ENCODE measurements at regions not wholly inside any gene's neighbourhood (a gene's known extent, or its start where the extent isn't known, plus 50 kb on each side); places are given as distances from the start of the nearest gene placed in this dataset.
A peak's percentile ranks its signal among the peaks of the same experiment; 100 is the strongest.

DNA sequence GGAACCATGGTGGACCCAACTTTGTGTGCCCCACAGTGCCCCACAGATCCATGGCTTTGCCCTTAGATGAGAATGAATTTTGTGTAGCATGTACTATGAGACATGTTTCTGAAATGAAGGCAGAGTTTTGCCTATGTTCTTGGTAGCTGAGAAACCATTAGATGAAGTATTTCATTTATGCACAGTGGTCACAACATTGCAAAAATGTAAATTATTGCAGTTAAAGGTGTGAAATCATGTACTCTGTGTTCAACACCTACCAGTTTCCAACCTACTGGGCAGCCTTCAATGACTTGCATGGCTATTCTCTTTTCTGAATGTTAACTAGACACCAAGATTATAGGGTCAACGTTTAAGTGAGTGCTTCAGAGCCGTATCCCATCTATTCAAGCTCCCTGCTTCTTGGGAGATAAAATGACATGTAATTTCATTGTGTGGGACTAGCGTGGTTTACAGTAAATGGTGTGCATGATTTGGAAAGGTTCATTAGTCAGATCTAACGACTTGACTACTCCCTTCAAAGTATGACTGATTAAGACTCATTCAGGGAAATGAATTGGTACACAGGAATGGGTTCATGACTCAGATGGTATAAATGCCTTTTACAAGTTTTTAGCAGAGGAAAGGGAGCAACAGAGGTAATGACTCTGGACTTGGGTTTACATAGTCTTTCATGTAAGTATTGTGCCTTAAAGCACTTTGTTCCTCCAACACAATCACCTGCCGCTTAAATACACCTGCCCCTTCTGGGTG lies 106.1 kb upstream of the AKIRIN2 start:
- ATAC-seq (ENCODE audit: low read depth) (no peak), DNase-seq (ENCODE audit: low spot score in 2 of 2) (no peak)
- Mint-ChIP-seq H3K9me3 (no peaks in the 10 kb centered on the region), H3K27me3 (peaks cover 4% of the 10 kb centered on the region), H3K4me1 (peaks cover 15% of the 10 kb centered on the region), H3K4me3 (no peak overlapping the region), H3K36me3 (no peaks in the 10 kb centered on the region), H3K27ac (no peak overlapping the region)

DNA sequence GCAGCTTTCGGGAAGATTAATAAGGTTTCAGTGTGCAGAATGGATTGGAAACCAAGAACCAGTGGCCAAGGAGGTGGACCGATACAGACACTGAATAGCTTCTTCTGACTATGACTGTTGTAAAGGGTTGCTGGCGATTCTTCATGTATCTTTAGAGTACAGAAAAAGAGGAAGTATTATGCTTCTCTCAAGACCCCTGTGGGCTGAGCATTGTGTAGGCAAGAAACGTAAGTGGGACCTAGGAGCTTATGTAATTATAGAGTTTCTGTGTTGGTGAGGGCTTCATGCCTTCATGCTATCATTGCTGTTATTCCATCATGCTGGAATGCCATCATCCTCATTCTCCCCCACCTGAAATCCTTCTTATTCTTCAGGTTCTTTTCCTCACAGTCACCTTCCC lies 105.4 kb upstream of the AKIRIN2 start:
- H3K27me3 Mint-ChIP-seq = peaks cover 4% of the 10 kb centered on the region
- DNase-seq (ENCODE audit: low spot score in 2 of 2) = no peak
- peak; percentile 86 for ATAC-seq (ENCODE audit: low read depth)
- no peak overlapping the region for H3K4me3 Mint-ChIP-seq
- no peaks in the 10 kb centered on the region for H3K9me3 Mint-ChIP-seq
- peaks cover 15% of the 10 kb centered on the region for H3K4me1 Mint-ChIP-seq
- H3K36me3 Mint-ChIP-seq = no peaks in the 10 kb centered on the region
- no peak overlapping the region for H3K27ac Mint-ChIP-seq

DNA sequence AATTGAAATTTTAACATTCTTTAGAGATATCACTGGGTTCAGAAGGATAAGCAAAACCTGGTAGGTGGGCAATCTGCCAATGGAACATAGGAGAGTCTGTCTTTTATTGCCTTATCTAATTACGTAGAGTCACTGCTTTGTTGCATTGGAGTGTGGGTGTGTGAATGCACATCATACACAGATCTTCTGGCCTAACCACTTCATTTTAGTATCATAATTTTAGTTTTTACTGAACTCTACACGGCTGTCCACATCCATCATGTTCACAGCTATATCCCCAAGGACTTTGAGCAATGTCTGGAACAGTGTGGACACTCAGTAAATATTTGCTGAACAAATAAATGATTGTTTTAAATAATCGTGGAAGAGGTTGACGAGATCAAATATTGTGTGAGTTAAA lies 104.6 kb upstream of the AKIRIN2 start:
- Mint-ChIP-seq H3K4me3 (no peak overlapping the region), H3K36me3 (no peaks in the 10 kb centered on the region), H3K4me1 (peaks cover 18% of the 10 kb centered on the region), H3K27ac (no peak overlapping the region), H3K27me3 (no peaks in the 10 kb centered on the region), H3K9me3 (no peaks in the 10 kb centered on the region)
- no peak for ATAC-seq (ENCODE audit: low read depth)
- no peak for DNase-seq (ENCODE audit: low spot score in 2 of 2)

DNA sequence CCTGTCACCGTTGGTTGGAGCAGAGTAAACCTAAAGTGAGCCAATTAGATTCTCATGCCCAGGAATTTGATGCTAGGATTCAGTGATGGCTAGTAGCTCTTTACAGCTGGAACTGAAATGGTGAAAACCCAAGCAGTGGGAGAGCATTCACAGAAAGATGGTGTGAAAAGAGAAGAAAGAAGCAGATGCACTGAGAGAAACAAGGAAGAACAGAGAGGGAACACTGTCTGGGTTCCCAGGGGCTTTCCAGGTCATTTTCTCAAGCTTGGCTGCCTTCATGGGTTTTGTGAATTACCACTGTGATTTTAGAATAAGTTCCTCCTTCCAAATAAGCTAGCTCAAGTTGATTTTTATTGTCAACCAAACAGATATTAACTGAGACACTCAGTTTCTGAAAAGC lies 104.1 kb upstream of the AKIRIN2 start:
- Mint-ChIP-seq H3K4me1 (peaks cover 20% of the 10 kb centered on the region), H3K27ac (no peak overlapping the region), H3K36me3 (no peaks in the 10 kb centered on the region), H3K9me3 (no peaks in the 10 kb centered on the region), H3K4me3 (no peak overlapping the region), H3K27me3 (no peaks in the 10 kb centered on the region)
- no peak for ATAC-seq (ENCODE audit: low read depth)
- DNase-seq (ENCODE audit: low spot score in 2 of 2) = no peak

DNA sequence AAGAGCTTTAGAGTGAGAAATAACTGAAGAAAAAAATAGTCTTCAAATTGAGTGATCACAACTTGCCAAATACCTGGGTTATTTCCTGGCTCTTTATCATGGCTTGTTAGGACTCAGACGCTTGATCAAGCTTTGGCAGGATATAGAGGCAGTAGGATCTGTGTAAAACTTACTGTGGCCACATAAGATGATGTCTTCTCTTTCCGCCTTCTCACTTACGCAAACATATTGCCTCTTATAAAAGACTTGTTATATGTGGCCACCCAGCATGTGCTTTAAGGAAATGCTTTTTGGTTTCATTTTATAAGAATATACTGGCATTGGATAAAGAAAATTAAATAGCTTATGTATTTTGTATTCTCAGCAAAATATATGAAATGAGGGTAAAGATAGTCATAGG lies 101.8 kb upstream of the AKIRIN2 start:
- ATAC-seq (ENCODE audit: low read depth) (no peak), DNase-seq (ENCODE audit: low spot score in 2 of 2) (no peak)
- Mint-ChIP-seq H3K27ac (no peak overlapping the region), H3K27me3 (no peaks in the 10 kb centered on the region), H3K4me1 (peaks cover 25% of the 10 kb centered on the region), H3K36me3 (no peaks in the 10 kb centered on the region), H3K4me3 (no peak overlapping the region), H3K9me3 (no peaks in the 10 kb centered on the region)

DNA sequence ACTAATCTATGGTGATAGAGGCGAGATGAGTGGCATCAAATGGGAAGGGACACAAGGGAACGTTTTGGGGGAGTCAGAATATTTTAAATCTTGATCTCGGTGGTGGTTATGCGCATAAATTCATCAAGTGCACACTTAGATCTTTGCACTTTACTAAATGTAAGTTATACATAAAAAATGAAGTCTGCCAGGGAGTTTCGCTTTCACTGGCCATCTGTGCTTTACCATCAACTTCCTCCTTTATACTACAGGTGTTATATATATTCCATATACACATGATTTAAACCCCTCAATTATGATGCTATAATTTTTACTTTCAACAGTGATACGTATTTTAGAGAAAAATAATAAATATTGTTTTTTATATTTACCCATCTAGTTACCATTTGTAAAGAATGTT lies 97.6 kb upstream of the AKIRIN2 start:
- DNase-seq (ENCODE audit: low spot score in 2 of 2) (peak in 1 of 2 donors; percentile 19), ATAC-seq (ENCODE audit: low read depth) (peak; percentile 74)
- no peak overlapping the region for H3K27ac Mint-ChIP-seq
- no peaks in the 10 kb centered on the region for H3K9me3 Mint-ChIP-seq
- H3K4me3 Mint-ChIP-seq = peak overlapping the region; percentile 11
- no peaks in the 10 kb centered on the region for H3K27me3 Mint-ChIP-seq
- H3K4me1 Mint-ChIP-seq = peaks cover 30% of the 10 kb centered on the region
- H3K36me3 Mint-ChIP-seq = no peaks in the 10 kb centered on the region

DNA sequence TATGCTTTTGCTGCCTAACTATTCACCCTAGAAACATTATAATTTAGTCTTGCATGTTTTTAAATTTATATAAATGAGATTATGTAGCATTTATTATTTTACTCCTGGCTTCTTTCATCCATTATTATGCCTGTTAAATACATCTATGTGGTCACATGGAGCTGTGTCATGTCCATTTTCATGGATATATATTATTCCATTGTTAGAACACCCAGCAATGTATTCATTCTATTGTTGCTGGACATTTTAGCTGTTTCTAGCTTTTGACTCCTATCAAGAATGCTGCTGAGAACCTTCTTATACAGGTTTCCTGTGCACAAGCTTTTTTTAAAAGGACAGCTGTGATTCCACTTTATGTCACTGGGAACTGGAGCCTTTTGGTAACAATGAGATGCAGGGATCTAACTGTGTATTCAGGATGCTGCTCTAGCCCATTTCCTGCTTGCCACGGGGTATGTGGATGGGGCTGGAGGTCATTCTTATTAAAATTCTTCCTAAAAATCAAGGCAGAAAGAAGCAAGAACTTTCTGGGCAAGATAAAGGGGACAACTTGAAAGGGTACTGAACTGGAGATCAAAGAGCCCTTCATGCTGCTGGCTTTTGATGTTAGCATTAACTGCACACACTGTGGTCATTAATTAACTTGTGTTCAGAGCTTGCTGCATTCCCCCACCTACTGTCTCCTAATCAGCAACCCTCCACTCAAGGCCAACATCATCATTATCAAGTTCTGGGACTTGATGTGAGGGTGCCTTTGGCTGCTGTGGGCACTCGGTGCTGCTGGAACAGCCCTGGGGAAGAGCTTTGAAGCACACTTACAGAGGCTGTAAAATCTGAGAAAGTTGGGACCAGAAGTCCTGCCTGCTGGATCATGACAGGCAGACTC lies 96.6 kb upstream of the AKIRIN2 start:
- Mint-ChIP-seq H3K9me3 (no peaks in the 10 kb centered on the region), H3K36me3 (no peaks in the 10 kb centered on the region), H3K4me1 (peaks cover 30% of the 10 kb centered on the region), H3K4me3 (no peak overlapping the region), H3K27ac (no peak overlapping the region), H3K27me3 (no peaks in the 10 kb centered on the region)
- ATAC-seq (ENCODE audit: low read depth) = no peak
- DNase-seq (ENCODE audit: low spot score in 2 of 2) = no peak

DNA sequence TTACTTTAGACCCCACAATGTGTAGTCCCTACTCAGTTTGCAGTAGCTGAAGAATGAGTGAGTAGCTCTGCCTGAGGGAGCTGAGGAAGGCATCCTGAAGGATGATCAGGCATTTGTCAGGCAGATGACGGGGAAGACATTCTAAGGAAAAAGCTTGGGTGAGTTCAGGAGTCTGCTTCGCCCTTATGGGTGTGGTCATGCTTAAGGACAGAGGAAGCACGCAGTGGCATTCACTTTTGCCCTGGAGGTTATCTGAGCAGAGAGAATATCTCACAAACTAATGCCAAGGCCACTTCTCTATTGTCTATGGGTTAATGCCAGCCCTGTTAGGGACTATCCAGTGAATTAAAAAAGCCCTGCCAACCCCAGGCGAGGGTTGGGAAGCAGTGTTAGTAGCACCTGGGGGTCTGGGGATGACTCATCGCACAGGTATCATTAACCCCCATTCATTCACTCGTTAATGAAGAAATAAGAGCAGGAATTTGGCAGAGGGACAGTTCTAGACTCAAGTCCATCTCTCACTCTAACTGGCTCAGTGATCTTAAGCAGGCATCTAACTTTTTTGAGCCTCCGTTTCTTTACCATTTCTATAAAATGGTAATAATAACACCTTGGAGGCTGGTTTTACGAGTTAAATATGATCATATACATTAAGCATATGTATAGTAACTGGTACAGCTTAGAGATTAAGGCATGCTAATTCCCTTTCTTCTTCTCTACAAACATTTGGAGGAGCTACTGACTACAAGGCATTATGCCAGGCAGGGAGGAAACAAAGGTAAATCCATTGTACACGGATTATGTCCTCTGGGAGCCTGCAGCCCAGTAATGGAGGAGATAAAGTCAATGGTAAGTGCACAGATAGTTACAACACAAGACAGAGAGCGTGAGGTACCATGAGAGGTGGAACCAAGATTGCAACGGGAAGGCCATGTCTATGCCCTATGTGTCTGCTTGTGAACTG lies 93.2 kb upstream of the AKIRIN2 start:
- peak overlapping the region; percentile 39 for H3K4me3 Mint-ChIP-seq
- H3K9me3 Mint-ChIP-seq = no peaks in the 10 kb centered on the region
- ATAC-seq (ENCODE audit: low read depth) = no peak
- no peak for DNase-seq (ENCODE audit: low spot score in 2 of 2)
- H3K27me3 Mint-ChIP-seq = no peaks in the 10 kb centered on the region
- H3K4me1 Mint-ChIP-seq = peaks cover 29% of the 10 kb centered on the region
- H3K27ac Mint-ChIP-seq = no peak overlapping the region
- H3K36me3 Mint-ChIP-seq = no peaks in the 10 kb centered on the region

DNA sequence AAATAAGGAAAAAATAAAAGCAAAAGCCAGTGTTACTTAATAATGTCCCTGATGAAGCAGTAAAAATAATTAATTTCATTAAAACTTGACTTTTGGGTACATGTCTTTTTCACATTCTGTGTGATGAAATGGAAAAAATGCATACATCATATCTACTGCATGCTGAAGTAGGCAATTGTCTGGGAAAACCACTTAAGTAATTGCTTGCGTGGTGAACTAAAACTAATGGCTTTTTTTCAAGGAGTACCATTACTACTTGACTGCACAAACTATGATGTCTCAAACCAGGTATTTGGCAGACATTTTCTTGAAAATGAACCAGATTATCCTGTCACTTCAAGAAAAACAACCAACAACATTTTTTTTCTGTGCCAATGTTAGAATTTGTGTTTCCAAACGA lies 91.3 kb upstream of the AKIRIN2 start:
- no peaks in the 10 kb centered on the region for H3K9me3 Mint-ChIP-seq
- ATAC-seq (ENCODE audit: low read depth) (no peak), DNase-seq (ENCODE audit: low spot score in 2 of 2) (no peak)
- no peak overlapping the region for H3K27ac Mint-ChIP-seq
- H3K4me3 Mint-ChIP-seq = no peak overlapping the region
- peaks cover 23% of the 10 kb centered on the region for H3K4me1 Mint-ChIP-seq
- H3K27me3 Mint-ChIP-seq = no peaks in the 10 kb centered on the region
- no peaks in the 10 kb centered on the region for H3K36me3 Mint-ChIP-seq

DNA sequence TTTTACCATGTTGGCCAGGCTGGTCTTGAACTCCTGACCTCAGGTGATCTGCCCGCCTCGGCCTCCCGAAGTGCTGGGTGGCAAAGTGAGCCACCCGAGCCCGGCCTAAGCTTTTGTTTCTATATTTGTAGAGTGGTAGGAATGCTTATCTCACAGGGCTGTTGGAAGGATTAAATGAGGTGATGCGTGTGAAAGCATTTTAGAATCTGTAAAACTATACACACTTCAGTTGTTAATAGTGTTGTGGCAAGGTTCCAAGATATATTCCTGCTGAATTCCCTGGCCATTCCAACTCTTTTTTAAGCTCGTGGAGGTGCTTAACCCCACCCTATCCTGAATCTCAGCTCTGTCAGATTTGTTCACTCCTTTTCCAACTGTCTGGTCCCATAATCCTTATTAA lies 89.9 kb upstream of the AKIRIN2 start:
- Mint-ChIP-seq H3K9me3 (no peaks in the 10 kb centered on the region), H3K27ac (peak overlapping the region; percentile 17)

DNA sequence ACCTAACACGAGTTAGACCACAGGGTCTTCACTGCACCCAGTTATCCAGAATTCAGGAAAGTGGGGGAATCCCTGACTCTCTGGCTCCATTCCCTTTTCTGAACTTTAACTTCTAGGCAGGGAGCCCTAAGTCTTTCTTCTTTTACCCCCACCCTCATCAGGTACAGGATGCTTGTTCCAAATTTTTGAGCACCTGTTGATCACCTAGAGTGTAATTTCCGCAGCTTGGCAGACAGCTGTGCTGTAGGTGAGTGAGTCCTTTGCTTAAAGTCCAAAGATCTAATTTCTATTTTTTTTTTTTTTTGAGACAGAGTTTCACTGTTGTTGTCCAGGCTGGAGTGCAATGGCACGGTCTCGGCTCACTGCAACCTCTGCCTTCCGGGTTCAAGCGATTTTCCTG lies 89.5 kb upstream of the AKIRIN2 start:
- no peak for DNase-seq (ENCODE audit: low spot score in 2 of 2)
- H3K27me3 Mint-ChIP-seq = no peaks in the 10 kb centered on the region

More for the DNA sequence above, 89.9 kb upstream of the AKIRIN2 start:
- Mint-ChIP-seq H3K36me3 (no peaks in the 10 kb centered on the region), H3K4me3 (no peak overlapping the region), H3K4me1 (peaks cover 21% of the 10 kb centered on the region), H3K27me3 (no peaks in the 10 kb centered on the region)
- no peak for ATAC-seq (ENCODE audit: low read depth)
- DNase-seq (ENCODE audit: low spot score in 2 of 2) = no peak

DNA sequence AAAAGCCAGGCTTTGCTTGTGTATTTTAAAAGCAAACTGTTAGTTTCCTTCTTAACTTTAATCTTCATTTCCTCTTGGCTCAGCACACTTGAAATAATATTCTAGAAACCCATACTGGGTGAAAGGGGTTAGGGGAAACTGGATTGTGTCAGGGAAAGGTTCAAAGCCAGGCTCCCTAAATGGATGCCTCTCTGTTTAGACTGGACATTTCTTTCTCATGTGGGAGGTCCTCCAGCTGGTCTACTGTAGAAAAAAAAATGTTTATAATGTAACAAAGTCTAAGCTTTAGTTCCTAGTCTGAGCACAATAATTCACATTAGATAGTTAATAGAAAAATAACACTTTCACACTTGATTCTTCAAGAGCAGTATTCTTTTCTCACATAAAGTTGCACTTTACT lies 89.0 kb upstream of the AKIRIN2 start:
- ATAC-seq (ENCODE audit: low read depth) (no peak), DNase-seq (ENCODE audit: low spot score in 2 of 2) (no peak)
- Mint-ChIP-seq H3K4me3 (no peak overlapping the region), H3K27ac (no peak overlapping the region), H3K9me3 (no peaks in the 10 kb centered on the region), H3K27me3 (no peaks in the 10 kb centered on the region), H3K36me3 (no peaks in the 10 kb centered on the region), H3K4me1 (peaks cover 12% of the 10 kb centered on the region)

More for the DNA sequence above, 89.5 kb upstream of the AKIRIN2 start:
- Mint-ChIP-seq H3K4me1 (peaks cover 16% of the 10 kb centered on the region), H3K9me3 (no peaks in the 10 kb centered on the region), H3K4me3 (no peak overlapping the region), H3K27ac (no peak overlapping the region), H3K36me3 (no peaks in the 10 kb centered on the region)
- ATAC-seq (ENCODE audit: low read depth) = no peak

DNA sequence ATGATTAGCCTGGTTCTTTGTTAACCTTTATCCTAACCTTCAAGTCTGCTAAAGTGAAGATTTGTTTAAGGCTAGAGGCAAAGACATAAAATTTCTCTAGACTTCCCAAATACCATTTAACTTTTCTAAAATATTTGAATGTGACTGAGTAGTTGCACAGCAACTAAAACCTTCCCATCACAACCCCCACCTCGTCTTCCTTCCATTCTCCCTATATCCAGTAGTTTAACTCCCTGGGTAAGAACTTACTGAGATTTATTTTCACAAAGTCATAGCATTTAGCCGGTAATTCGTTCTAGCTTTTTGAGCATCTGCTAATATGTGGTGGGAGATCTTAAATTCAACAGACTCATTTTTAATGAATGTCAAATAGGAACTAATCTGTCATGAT lies 87.9 kb upstream of the AKIRIN2 start:
- H3K36me3 Mint-ChIP-seq = no peaks in the 10 kb centered on the region
- no peak for DNase-seq (ENCODE audit: low spot score in 2 of 2)
- no peaks in the 10 kb centered on the region for H3K9me3 Mint-ChIP-seq
- H3K4me1 Mint-ChIP-seq = peaks cover 5% of the 10 kb centered on the region
- H3K27me3 Mint-ChIP-seq = no peaks in the 10 kb centered on the region
- ATAC-seq (ENCODE audit: low read depth) = no peak
- H3K4me3 Mint-ChIP-seq = no peak overlapping the region
- H3K27ac Mint-ChIP-seq = no peak overlapping the region
